Caco-2 (cell line): ENCODE measurements at regions not wholly inside any gene's neighbourhood (a gene's known extent, or its start where the extent isn't known, plus 50 kb on each side); places are given as distances from the start of the nearest gene placed in this dataset.

ENCODE experiments used
- BruUV-seq: library from RNA; stranded (reverse); fragments of 400-500 nt; replicated peaks from 2 replicates; lab custom pipeline; 2021; lab: Mats Ljungman, UMichigan
- CTCF ChIA-PET: fragments of 300-600 bp; sonication (Branson Sonifier 250); formaldehyde crosslinking; loops from one replicate; lab custom pipeline; 2022; ENCODE audit warnings: antibody characterized with exemption; lab: Charles Lee
- POLR2A ChIA-PET: fragments of 300-600 bp; sonication (Branson Sonifier 250); formaldehyde crosslinking; loops from one replicate; lab custom pipeline; 2022; ENCODE audit warnings: antibody characterized with exemption; lab: Charles Lee
- DNase-seq, 2 experiments: peaks; one replicate each; pipeline versions ENCODE4 v3.0.0 to v3.0.0-alpha.2; 2020 to 2022
- H3K27me3 ChIP-seq: replicated peaks from 2 replicates; pipeline ENCODE4 v1.6.0; 2011; ENCODE audit warnings: low read length; ENCODE audit not compliant: control insufficient read depth, insufficient read depth
- H3K36me3 ChIP-seq: 2 replicates; pipeline ENCODE4 v1.5.1; 2011; ENCODE audit warnings: low read length; ENCODE audit not compliant: control insufficient read depth, insufficient read depth
- H3K4me1 ChIP-seq: fragments of 250-450 bp; sonication (Bioruptor Pico); 2 replicates; pipeline ENCODE4 v1.5.1; 2020; ENCODE audit warnings: mild to moderate bottlenecking
- H3K4me3 ChIP-seq: 2 replicates; pipeline ENCODE4 v1.5.1; 2011; ENCODE audit warnings: low read depth, mild to moderate bottlenecking, control low read depth, low read length
- H3K9me3 ChIP-seq: fragments of 250-450 bp; sonication (Bioruptor Pico); 2 replicates; pipeline ENCODE4 v1.5.1; 2020; ENCODE audit warnings: mild to moderate bottlenecking, moderate library complexity
- H3K27ac Mint-ChIP-seq: one replicate; pipeline ENCODE4 v1.8.0; 2022; ENCODE audit warnings: mixed read lengths; ENCODE audit not compliant: unreplicated experiment
- H3K27me3 Mint-ChIP-seq: one replicate; pipeline ENCODE4 v1.8.0; 2022; ENCODE audit warnings: mixed read lengths; ENCODE audit not compliant: insufficient read depth, unreplicated experiment
- H3K36me3 Mint-ChIP-seq: one replicate; pipeline ENCODE4 v1.8.0; 2022; ENCODE audit warnings: mild to moderate bottlenecking, mixed read lengths; ENCODE audit not compliant: insufficient read depth, unreplicated experiment
- H3K4me1 Mint-ChIP-seq: one replicate; pipeline ENCODE4 v1.8.0; 2022; ENCODE audit warnings: low read depth, mixed read lengths; ENCODE audit not compliant: unreplicated experiment
- H3K4me3 Mint-ChIP-seq: one replicate; pipeline ENCODE4 v1.8.0; 2022; ENCODE audit warnings: mild to moderate bottlenecking, moderate library complexity, mixed read lengths; ENCODE audit not compliant: unreplicated experiment
- H3K9me3 Mint-ChIP-seq: one replicate; pipeline ENCODE4 v1.8.0; 2022; ENCODE audit warnings: mixed read lengths; ENCODE audit not compliant: unreplicated experiment
- intact Hi-C: fragments of 100-400 bp; cut with micrococcal nuclease; formaldehyde crosslinking; loops from one replicate; pipeline ENCODE4 v1.10.0; 2022; ENCODE audit not compliant: unreplicated experiment
- TF ChIP-seq, protein P1 (sequence below), 2 experiments: fragments of 200-600 bp in 1 of 2; IDR thresholded peaks; 1 replicate in 1 of 2; 2 replicates in 1 of 2; pipeline versions ENCODE4 v1.5.1 to v1.8.0; 2011 to 2022; ENCODE audit warnings: antibody characterized with exemption in 1 of 2, control low read depth in 1 of 2, inconsistent platforms in 1 of 2, low read depth in 1 of 2, low read length in 1 of 2, mild to moderate bottlenecking in 1 of 2, moderate library complexity in 1 of 2; ENCODE audit not compliant: insufficient read depth in 1 of 2, severe bottlenecking in 1 of 2, unreplicated experiment in 1 of 2

DNA sequence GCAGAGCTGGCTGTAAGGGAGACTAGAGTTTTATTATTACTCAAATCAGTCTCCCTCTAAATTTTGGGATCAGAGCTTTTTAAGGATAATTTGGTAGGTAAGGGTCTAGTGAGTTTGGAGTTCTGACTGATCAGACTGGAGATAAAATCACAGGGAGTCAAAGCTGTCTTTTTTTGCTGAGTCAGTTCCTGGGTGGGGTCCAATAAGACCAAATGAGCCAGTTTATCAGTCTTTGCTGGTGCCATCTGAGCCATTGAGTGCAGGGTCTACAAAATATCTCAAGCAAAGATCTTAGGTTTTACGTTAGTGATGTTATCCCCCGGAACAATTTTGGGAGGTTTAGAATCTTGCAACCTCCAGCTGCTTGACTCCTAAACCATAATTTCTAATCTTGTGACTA lies 935.1 kb upstream of the RAG2 start:
- TF ChIP-seq, protein P1, sequence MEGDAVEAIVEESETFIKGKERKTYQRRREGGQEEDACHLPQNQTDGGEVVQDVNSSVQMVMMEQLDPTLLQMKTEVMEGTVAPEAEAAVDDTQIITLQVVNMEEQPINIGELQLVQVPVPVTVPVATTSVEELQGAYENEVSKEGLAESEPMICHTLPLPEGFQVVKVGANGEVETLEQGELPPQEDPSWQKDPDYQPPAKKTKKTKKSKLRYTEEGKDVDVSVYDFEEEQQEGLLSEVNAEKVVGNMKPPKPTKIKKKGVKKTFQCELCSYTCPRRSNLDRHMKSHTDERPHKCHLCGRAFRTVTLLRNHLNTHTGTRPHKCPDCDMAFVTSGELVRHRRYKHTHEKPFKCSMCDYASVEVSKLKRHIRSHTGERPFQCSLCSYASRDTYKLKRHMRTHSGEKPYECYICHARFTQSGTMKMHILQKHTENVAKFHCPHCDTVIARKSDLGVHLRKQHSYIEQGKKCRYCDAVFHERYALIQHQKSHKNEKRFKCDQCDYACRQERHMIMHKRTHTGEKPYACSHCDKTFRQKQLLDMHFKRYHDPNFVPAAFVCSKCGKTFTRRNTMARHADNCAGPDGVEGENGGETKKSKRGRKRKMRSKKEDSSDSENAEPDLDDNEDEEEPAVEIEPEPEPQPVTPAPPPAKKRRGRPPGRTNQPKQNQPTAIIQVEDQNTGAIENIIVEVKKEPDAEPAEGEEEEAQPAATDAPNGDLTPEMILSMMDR (IDR thresholded peaks at IDR 0.05; ENCODE audit: insufficient read depth in 1 of 2, low read depth in 1 of 2, low read length in 1 of 2, severe bottlenecking in 1 of 2, unreplicated experiment in 1 of 2): no peak
- Mint-ChIP-seq H3K27ac (no peak overlapping the region), H3K36me3 (no peaks in the 10 kb centered on the region), H3K27me3 (no peaks in the 10 kb centered on the region), H3K4me1 (no peaks in the 10 kb centered on the region), H3K9me3 (peaks cover 42% of the 10 kb centered on the region), H3K4me3 (no peak overlapping the region)
- no peaks in the 10 kb centered on the region for H3K27me3 ChIP-seq
- H3K9me3 ChIP-seq: peaks cover 20% of the 10 kb centered on the region
- BruUV-seq: no TSS peak
- DNase-seq: no peak
- H3K4me1 ChIP-seq: no peaks in the 10 kb centered on the region
- no peaks in the 10 kb centered on the region for H3K36me3 ChIP-seq
- ChIA-PET CTCF (no interaction called here), POLR2A (no interaction called here)
- no peak overlapping the region for H3K4me3 ChIP-seq
- intact Hi-C loops: no loop called here

DNA sequence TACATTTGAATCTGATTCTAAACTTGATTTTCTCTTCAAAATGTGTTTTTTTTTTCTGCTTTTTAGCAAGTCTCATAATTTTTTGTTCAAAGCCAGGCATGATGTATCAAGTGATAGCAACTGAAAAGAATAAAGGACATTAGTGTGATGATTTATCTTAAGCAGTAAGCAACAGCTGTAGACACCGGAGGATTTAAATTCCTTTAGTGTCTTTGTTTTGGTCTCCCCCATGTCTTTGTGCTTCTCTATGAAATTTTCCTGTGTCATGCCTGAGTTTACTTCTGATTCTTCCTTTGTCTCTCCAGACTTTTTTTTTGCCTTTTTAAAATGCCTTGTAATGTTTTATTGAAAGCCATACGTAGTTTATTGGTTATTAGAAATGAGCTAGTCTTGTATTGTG lies 934.2 kb upstream of the RAG2 start:
- no peak overlapping the region for H3K27ac Mint-ChIP-seq
- no peaks in the 10 kb centered on the region for H3K36me3 Mint-ChIP-seq
- no peaks in the 10 kb centered on the region for H3K27me3 ChIP-seq
- H3K4me3 Mint-ChIP-seq: no peak overlapping the region
- no peaks in the 10 kb centered on the region for H3K4me1 ChIP-seq
- ChIA-PET POLR2A (no interaction called here), CTCF (no interaction called here)
- peaks cover 21% of the 10 kb centered on the region for H3K9me3 ChIP-seq
- H3K4me3 ChIP-seq: no peak overlapping the region
- no peaks in the 10 kb centered on the region for H3K4me1 Mint-ChIP-seq
- DNase-seq: no peak
- no peaks in the 10 kb centered on the region for H3K36me3 ChIP-seq
- peaks cover 50% of the 10 kb centered on the region for H3K9me3 Mint-ChIP-seq
- H3K27me3 Mint-ChIP-seq: no peaks in the 10 kb centered on the region
- TF ChIP-seq, protein P1 (IDR thresholded peaks at IDR 0.05; ENCODE audit: insufficient read depth in 1 of 2, low read depth in 1 of 2, low read length in 1 of 2, severe bottlenecking in 1 of 2, unreplicated experiment in 1 of 2): no peak
- no TSS peak for BruUV-seq
- intact Hi-C loops: no loop called here

DNA sequence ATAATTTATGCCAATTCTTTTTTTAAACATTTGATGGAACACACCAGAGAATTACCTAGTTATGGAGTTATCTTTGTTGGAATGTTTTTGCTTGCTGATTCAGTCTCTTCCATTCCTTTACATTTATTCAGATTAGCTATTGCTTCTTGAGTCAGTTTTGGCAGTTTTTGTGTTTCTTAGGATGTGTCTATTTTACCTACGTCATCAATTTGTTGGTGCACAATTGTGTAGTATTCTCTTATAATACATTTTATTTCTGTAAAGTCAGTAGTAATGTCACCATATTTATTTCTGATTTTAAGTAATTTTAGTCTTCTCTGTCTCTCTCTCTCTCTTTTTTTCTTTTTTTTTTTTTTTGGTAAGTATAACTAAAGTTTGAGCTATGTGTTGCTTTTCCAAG lies 929.5 kb upstream of the RAG2 start:
- H3K27ac Mint-ChIP-seq: no peak overlapping the region
- Histone ChIP-seq H3K36me3 (no peaks in the 10 kb centered on the region), H3K9me3 (peaks cover 33% of the 10 kb centered on the region), H3K27me3 (no peaks in the 10 kb centered on the region), H3K4me1 (no peaks in the 10 kb centered on the region), H3K4me3 (no peak overlapping the region)
- H3K4me1 Mint-ChIP-seq: no peaks in the 10 kb centered on the region
- TF ChIP-seq, protein P1 (IDR thresholded peaks at IDR 0.05; ENCODE audit: insufficient read depth in 1 of 2, low read depth in 1 of 2, low read length in 1 of 2, severe bottlenecking in 1 of 2, unreplicated experiment in 1 of 2): no peak
- intact Hi-C loops: no loop called here
- no peak for DNase-seq
- no peaks in the 10 kb centered on the region for H3K27me3 Mint-ChIP-seq
- no peak overlapping the region for H3K4me3 Mint-ChIP-seq
- CTCF ChIA-PET: no interaction called here
- no TSS peak for BruUV-seq
- peaks cover 51% of the 10 kb centered on the region for H3K9me3 Mint-ChIP-seq
- H3K36me3 Mint-ChIP-seq: no peaks in the 10 kb centered on the region
- POLR2A ChIA-PET: no interaction called here
